H1 (cell line): ENCODE measurements at regions not wholly inside any gene's neighbourhood (a gene's known extent, or its start where the extent isn't known, plus 50 kb on each side); places are given as distances from the start of the nearest gene placed in this dataset.

Source experiments
- BRCA1 ChIP-seq: IDR thresholded peaks from 2 replicates; pipeline ENCODE4 v1.6.1; 2012; ENCODE audit warnings: low read depth, low read length, improper control_type of control experiment
- EP300 ChIP-seq, 2 experiments: IDR thresholded peaks; 1 replicate in 1 of 2; 2 replicates in 1 of 2; pipeline ENCODE4 v1.6.1; 2011 to 2012; ENCODE audit warnings: low read depth in 2 of 2, low read length in 2 of 2, mild to moderate bottlenecking in 2 of 2, borderline replicate concordance in 1 of 2, inconsistent platforms in 1 of 2, moderate library complexity in 1 of 2
- EZH2 ChIP-seq: fragments of 200-600 bp; sonication (generic); IDR thresholded peaks from 2 replicates; pipeline ENCODE4 v1.7.1; 2012; ENCODE audit warnings: low read depth, mild to moderate bottlenecking, moderate library complexity, low read length, inconsistent platforms; ENCODE audit not compliant: severe bottlenecking
- FOSL1 ChIP-seq: IDR thresholded peaks from 2 replicates; pipeline ENCODE4 v1.6.1; 2011; ENCODE audit warnings: mild to moderate bottlenecking, low read depth, low read length, moderate library complexity; ENCODE audit not compliant: insufficient read depth
- POLR2A ChIP-seq, 2 experiments: IDR thresholded peaks; 1 replicate in 1 of 2; 2 replicates in 1 of 2; pipeline ENCODE4 v1.6.1; 2011; ENCODE audit warnings: low read depth in 2 of 2, low read length in 2 of 2, mild to moderate bottlenecking in 2 of 2; ENCODE audit errors: control extremely low read depth in 1 of 2
- RAD21 ChIP-seq, 2 experiments: IDR thresholded peaks in 1 of 2; conservative IDR thresholded peaks in 1 of 2; 2 replicates each; pipeline ENCODE4 v1.6.1; 2011; ENCODE audit warnings: low read depth in 2 of 2, low read length in 2 of 2, improper control_type of control experiment in 1 of 2, inconsistent platforms in 1 of 2, mild to moderate bottlenecking in 1 of 2, moderate library complexity in 1 of 2
- SUZ12 ChIP-seq: fragments of 200-600 bp; sonication (generic); IDR thresholded peaks from 2 replicates; pipeline ENCODE4 v1.6.1; 2012; ENCODE audit warnings: mild to moderate bottlenecking, inconsistent platforms, low read length, moderate library complexity, mixed read lengths
- TCF12 ChIP-seq: IDR thresholded peaks from 2 replicates; pipeline ENCODE4 v1.6.1; 2011; ENCODE audit warnings: low read depth, mild to moderate bottlenecking, low read length
- ZNF274 ChIP-seq: IDR thresholded peaks from 2 replicates; pipeline ENCODE4 v1.7.0; 2012; ENCODE audit warnings: low read length, borderline replicate concordance; ENCODE audit errors: extremely low read depth
- TF ChIP-seq, protein P1 (sequence below), 3 experiments: IDR thresholded peaks; 1 replicate in 2 of 3; 2 replicates in 1 of 3; pipeline versions ENCODE4 v1.5.1 to v1.6.1; 2011; ENCODE audit warnings: low read length in 3 of 3, mild to moderate bottlenecking in 3 of 3, inconsistent platforms in 2 of 3, low read depth in 1 of 3, moderate library complexity in 1 of 3; ENCODE audit not compliant: insufficient read depth in 1 of 3; ENCODE audit errors: control extremely low read depth in 1 of 3
- TF ChIP-seq, protein P2 (sequence below): fragments of 300-600 bp; sonication (generic); IDR thresholded peaks from 2 replicates; pipeline ENCODE4 v1.7.1; 2012; ENCODE audit warnings: low read length, moderate library complexity, mild to moderate bottlenecking, inconsistent platforms; ENCODE audit not compliant: insufficient replicate concordance

DNA sequence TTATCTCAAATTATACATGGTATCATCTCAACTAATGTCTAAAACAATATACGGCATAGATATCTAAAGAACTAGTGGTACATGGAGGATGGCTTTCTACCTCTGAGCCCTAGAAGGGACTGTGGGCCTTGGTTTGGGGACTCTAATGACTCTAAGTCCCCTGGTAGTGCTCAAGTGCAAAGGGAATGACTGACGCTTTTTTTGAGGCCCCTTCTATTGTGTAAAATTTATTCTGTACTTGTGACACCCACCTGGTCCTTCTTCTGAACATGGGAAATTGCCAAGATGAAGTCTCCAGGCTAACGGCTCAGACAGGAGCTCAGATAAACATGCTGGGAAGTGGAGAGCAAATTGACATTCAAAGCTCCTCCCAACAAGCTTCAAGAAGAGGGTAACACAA, 53.4 kb upstream of the IGLL5 start:
- TF ChIP-seq, protein P1, sequence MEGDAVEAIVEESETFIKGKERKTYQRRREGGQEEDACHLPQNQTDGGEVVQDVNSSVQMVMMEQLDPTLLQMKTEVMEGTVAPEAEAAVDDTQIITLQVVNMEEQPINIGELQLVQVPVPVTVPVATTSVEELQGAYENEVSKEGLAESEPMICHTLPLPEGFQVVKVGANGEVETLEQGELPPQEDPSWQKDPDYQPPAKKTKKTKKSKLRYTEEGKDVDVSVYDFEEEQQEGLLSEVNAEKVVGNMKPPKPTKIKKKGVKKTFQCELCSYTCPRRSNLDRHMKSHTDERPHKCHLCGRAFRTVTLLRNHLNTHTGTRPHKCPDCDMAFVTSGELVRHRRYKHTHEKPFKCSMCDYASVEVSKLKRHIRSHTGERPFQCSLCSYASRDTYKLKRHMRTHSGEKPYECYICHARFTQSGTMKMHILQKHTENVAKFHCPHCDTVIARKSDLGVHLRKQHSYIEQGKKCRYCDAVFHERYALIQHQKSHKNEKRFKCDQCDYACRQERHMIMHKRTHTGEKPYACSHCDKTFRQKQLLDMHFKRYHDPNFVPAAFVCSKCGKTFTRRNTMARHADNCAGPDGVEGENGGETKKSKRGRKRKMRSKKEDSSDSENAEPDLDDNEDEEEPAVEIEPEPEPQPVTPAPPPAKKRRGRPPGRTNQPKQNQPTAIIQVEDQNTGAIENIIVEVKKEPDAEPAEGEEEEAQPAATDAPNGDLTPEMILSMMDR (IDR thresholded peaks at IDR 0.05; ENCODE audit: control extremely low read depth in 1 of 3, insufficient read depth in 1 of 3, low read depth in 1 of 3, low read length in 3 of 3): no peak
- TF ChIP-seq, protein P2, sequence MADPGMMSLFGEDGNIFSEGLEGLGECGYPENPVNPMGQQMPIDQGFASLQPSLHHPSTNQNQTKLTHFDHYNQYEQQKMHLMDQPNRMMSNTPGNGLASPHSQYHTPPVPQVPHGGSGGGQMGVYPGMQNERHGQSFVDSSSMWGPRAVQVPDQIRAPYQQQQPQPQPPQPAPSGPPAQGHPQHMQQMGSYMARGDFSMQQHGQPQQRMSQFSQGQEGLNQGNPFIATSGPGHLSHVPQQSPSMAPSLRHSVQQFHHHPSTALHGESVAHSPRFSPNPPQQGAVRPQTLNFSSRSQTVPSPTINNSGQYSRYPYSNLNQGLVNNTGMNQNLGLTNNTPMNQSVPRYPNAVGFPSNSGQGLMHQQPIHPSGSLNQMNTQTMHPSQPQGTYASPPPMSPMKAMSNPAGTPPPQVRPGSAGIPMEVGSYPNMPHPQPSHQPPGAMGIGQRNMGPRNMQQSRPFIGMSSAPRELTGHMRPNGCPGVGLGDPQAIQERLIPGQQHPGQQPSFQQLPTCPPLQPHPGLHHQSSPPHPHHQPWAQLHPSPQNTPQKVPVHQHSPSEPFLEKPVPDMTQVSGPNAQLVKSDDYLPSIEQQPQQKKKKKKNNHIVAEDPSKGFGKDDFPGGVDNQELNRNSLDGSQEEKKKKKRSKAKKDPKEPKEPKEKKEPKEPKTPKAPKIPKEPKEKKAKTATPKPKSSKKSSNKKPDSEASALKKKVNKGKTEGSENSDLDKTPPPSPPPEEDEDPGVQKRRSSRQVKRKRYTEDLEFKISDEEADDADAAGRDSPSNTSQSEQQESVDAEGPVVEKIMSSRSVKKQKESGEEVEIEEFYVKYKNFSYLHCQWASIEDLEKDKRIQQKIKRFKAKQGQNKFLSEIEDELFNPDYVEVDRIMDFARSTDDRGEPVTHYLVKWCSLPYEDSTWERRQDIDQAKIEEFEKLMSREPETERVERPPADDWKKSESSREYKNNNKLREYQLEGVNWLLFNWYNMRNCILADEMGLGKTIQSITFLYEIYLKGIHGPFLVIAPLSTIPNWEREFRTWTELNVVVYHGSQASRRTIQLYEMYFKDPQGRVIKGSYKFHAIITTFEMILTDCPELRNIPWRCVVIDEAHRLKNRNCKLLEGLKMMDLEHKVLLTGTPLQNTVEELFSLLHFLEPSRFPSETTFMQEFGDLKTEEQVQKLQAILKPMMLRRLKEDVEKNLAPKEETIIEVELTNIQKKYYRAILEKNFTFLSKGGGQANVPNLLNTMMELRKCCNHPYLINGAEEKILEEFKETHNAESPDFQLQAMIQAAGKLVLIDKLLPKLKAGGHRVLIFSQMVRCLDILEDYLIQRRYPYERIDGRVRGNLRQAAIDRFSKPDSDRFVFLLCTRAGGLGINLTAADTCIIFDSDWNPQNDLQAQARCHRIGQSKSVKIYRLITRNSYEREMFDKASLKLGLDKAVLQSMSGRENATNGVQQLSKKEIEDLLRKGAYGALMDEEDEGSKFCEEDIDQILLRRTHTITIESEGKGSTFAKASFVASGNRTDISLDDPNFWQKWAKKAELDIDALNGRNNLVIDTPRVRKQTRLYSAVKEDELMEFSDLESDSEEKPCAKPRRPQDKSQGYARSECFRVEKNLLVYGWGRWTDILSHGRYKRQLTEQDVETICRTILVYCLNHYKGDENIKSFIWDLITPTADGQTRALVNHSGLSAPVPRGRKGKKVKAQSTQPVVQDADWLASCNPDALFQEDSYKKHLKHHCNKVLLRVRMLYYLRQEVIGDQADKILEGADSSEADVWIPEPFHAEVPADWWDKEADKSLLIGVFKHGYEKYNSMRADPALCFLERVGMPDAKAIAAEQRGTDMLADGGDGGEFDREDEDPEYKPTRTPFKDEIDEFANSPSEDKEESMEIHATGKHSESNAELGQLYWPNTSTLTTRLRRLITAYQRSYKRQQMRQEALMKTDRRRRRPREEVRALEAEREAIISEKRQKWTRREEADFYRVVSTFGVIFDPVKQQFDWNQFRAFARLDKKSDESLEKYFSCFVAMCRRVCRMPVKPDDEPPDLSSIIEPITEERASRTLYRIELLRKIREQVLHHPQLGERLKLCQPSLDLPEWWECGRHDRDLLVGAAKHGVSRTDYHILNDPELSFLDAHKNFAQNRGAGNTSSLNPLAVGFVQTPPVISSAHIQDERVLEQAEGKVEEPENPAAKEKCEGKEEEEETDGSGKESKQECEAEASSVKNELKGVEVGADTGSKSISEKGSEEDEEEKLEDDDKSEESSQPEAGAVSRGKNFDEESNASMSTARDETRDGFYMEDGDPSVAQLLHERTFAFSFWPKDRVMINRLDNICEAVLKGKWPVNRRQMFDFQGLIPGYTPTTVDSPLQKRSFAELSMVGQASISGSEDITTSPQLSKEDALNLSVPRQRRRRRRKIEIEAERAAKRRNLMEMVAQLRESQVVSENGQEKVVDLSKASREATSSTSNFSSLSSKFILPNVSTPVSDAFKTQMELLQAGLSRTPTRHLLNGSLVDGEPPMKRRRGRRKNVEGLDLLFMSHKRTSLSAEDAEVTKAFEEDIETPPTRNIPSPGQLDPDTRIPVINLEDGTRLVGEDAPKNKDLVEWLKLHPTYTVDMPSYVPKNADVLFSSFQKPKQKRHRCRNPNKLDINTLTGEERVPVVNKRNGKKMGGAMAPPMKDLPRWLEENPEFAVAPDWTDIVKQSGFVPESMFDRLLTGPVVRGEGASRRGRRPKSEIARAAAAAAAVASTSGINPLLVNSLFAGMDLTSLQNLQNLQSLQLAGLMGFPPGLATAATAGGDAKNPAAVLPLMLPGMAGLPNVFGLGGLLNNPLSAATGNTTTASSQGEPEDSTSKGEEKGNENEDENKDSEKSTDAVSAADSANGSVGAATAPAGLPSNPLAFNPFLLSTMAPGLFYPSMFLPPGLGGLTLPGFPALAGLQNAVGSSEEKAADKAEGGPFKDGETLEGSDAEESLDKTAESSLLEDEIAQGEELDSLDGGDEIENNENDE: no peak
- TF ChIP-seq FOSL1 (no peak), ZNF274 (no peak), EZH2 (no peak), EP300 (IDR thresholded peaks at IDR 0.05; ENCODE audit: borderline replicate concordance in 1 of 2, low read depth in 2 of 2, low read length in 2 of 2) (no peak), RAD21 (IDR thresholded peaks at IDR 0.05 in 1 of 2, conservative IDR thresholded peaks at IDR 0.05 in 1 of 2; ENCODE audit: low read depth in 2 of 2, low read length in 2 of 2) (no peak), BRCA1 (no peak), SUZ12 (no peak), POLR2A (IDR thresholded peaks at IDR 0.05; ENCODE audit: control extremely low read depth in 1 of 2, low read depth in 2 of 2, low read length in 2 of 2) (no peak), TCF12 (no peak)
